Cardiac fibroblast (primary cell): ENCODE measurements at regions not wholly inside any gene's neighbourhood (a gene's known extent, or its start where the extent isn't known, plus 50 kb on each side); places are given as distances from the start of the nearest gene placed in this dataset.

Source experiments
- DNase-seq, 2 donors: peaks; one replicate each; pipeline versions ENCODE4 v3.0.0 to v3.0.0-alpha.2; 2010; ENCODE audit warnings: low read depth in 2 of 2
- H3K4me3 ChIP-seq, 2 donors: replicated peaks in 1 of 2; 1 replicate in 1 of 2; 2 replicates in 1 of 2; pipeline ENCODE4 v1.5.1; 2011; ENCODE audit warnings: low read depth in 2 of 2, low read length in 2 of 2, mild to moderate bottlenecking in 2 of 2, moderate library complexity in 1 of 2
- CTCF ChIP-seq: IDR thresholded peaks from one replicate; pipeline ENCODE4 v1.5.1; 2011; ENCODE audit warnings: low read depth, mild to moderate bottlenecking, low read length, inconsistent platforms

GRCh38 chr5:175215906-175216305 lies 228.1 kb downstream of the DRD1 start:
- no peak overlapping the region for H3K4me3 ChIP-seq
- no peak for TF ChIP-seq CTCF
- no peak for DNase-seq

- peak; percentile 23 to 65 for DNase-seq
- no peak for TF ChIP-seq CTCF
- H3K4me3 ChIP-seq, result no peak overlapping the region
Observed at GRCh38 chr5:175214152-175214551, 229.8 kb downstream of the DRD1 start.

- DNase-seq, result no peak
- TF ChIP-seq CTCF, result no peak
- no peak overlapping the region for H3K4me3 ChIP-seq
Observed at GRCh38 chr5:175211956-175212756, 231.8 kb downstream of the DRD1 start.

- TF ChIP-seq CTCF, result no peak
Observed at GRCh38 chr5:175207321-175208040, 236.5 kb downstream of the DRD1 start.

GRCh38 chr5:175206669-175207068 lies 237.3 kb downstream of the DRD1 start:
- DNase-seq, result no peak
- no peak for TF ChIP-seq CTCF
- no peak overlapping the region for H3K4me3 ChIP-seq

More at GRCh38 chr5:175207321-175208040, 236.5 kb downstream of the DRD1 start:
- no peak for DNase-seq
- H3K4me3 ChIP-seq, result no peak overlapping the region

DNA sequence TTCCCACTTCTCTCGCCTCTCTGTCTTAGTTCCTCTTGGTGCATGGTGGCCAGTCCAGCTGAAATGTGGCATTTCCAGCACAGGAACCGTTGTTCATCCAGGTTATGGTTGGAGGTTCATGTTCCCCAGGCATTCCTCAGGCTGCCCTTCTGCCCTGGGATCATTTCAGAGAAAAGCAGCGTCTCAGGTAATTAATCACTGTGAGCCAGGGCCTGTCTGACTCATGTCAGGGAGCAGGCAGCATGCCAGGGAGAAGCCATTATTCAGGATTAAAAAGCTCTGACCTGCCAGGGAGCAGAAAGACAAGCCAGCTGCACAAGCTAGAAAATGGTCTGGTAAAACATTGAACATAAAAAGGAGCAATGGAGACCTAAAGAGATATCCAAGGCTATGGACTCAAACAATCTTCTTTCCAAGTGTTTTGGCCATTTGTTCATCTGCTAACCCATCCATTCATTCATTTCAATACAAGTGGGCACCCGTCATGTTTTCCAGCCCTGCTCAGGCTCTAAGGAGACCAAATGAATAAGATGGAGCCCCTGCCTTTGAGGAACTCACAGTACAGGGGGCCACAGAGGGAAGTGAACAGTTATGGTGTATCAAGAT lies 241.4 kb downstream of the DRD1 start:
- TF ChIP-seq CTCF, result no peak
- DNase-seq, result no peak
- no peak overlapping the region for H3K4me3 ChIP-seq
